ENCODE measurements at regions not wholly inside any gene's neighbourhood (a gene's known extent, or its start where the extent isn't known, plus 50 kb on each side); places are given as distances from the start of the nearest gene placed in this dataset.

- DNase-seq = no peak
These were observed 88.8 kb upstream of the TTC34 start for GRCh38 chr1:2890221-2890850.

GRCh38 chr1:2891923-2892448, 90.5 kb upstream of the TTC34 start:
- DNase-seq = no peak

GRCh38 chr1:2893473-2894120, 92.1 kb upstream of the TTC34 start:
- DNase-seq = no peak

GRCh38 chr1:2894381-2895041, 93.0 kb upstream of the TTC34 start:
- no peak for DNase-seq

- DNase-seq = no peak
These were observed 95.3 kb upstream of the TTC34 start for GRCh38 chr1:2896824-2897223.

- DNase-seq = no peak
These were observed 101.7 kb upstream of the TTC34 start for GRCh38 chr1:2903226-2903625.

- no peak for DNase-seq
These were observed 102.7 kb upstream of the TTC34 start for GRCh38 chr1:2904191-2904590.

- no peak for DNase-seq
These were observed 103.9 kb upstream of the TTC34 start for GRCh38 chr1:2905356-2905755.

GRCh38 chr1:2906085-2906484, 104.6 kb upstream of the TTC34 start:
- DNase-seq = no peak

- no peak for DNase-seq
These were observed 105.1 kb upstream of the TTC34 start for GRCh38 chr1:2906620-2907019.

- DNase-seq = no peak
These were observed 105.6 kb upstream of the TTC34 start for GRCh38 chr1:2907051-2907450.

- DNase-seq = no peak
These were observed 106.6 kb upstream of the TTC34 start for GRCh38 chr1:2908081-2908480.

- no peak for DNase-seq
These were observed 107.1 kb upstream of the TTC34 start for GRCh38 chr1:2908561-2908960.

- no peak for DNase-seq
These were observed 108.3 kb upstream of the TTC34 start for GRCh38 chr1:2909797-2910196.

GRCh38 chr1:2910211-2910610, 108.7 kb upstream of the TTC34 start:
- DNase-seq = no peak

GRCh38 chr1:2911421-2912178, 109.7 kb upstream of the ACTRT2 start:
- no peak for DNase-seq

- DNase-seq = no peak
These were observed 108.7 kb upstream of the ACTRT2 start for GRCh38 chr1:2912424-2913061.

GRCh38 chr1:2913091-2913490, 108.2 kb upstream of the ACTRT2 start:
- no peak for DNase-seq

- no peak for DNase-seq
These were observed 106.6 kb upstream of the ACTRT2 start for GRCh38 chr1:2914702-2915101.

- DNase-seq = no peak
These were observed 105.1 kb upstream of the ACTRT2 start for GRCh38 chr1:2916153-2916552.

- no peak for DNase-seq
These were observed 104.6 kb upstream of the ACTRT2 start for GRCh38 chr1:2916706-2917105.

- DNase-seq = no peak
These were observed 104.0 kb upstream of the ACTRT2 start for GRCh38 chr1:2917284-2917683.

- no peak for DNase-seq
These were observed 102.8 kb upstream of the ACTRT2 start for GRCh38 chr1:2918441-2918840.

Data from NCI-H526 treated with DMSO at 0.1 percent for 48 hours (cell line).